HEK293 (cell line): ENCODE measurements at regions not wholly inside any gene's neighbourhood (a gene's known extent, or its start where the extent isn't known, plus 50 kb on each side); places are given as distances from the start of the nearest gene placed in this dataset.

Source experiments
- CTCF ChIA-PET: fragments of 350-600 bp; formaldehyde crosslinking; extraction: SDS; loops from one replicate; lab custom pipeline; 2021; ENCODE audit warnings: antibody characterized with exemption; lab: Yijun Ruan, JAX
- POLR2A ChIA-PET: fragments of 300-600 bp; formaldehyde crosslinking; extraction: SDS; loops from one replicate; lab custom pipeline; 2020; ENCODE audit warnings: antibody characterized with exemption, inconsistent platforms; lab: Yijun Ruan, JAX
- H3K27ac ChIP-seq: fragments of 200-500 bp; sonication (Bioruptor generic); 2 replicates; pipeline ENCODE4 v1.5.1; 2014; ENCODE audit warnings: low read depth, low read length, control low read depth, inconsistent platforms; ENCODE audit errors: extremely low read depth
- H3K36me3 ChIP-seq, 2 experiments: fragments of 200-500 bp in 1 of 2; sonication (Bioruptor generic) in 1 of 2; 1 replicate in 1 of 2; 2 replicates in 1 of 2; pipeline ENCODE4 v1.5.1; 2014 to 2017; ENCODE audit warnings: inconsistent platforms in 2 of 2, low read length in 2 of 2; ENCODE audit not compliant: control insufficient read depth in 2 of 2, insufficient read depth in 1 of 2
- H3K4me1 ChIP-seq: fragments of 200-500 bp; sonication (Bioruptor generic); 2 replicates; pipeline ENCODE4 v1.5.1; 2014; ENCODE audit warnings: mild to moderate bottlenecking, low read length, inconsistent platforms; ENCODE audit not compliant: control insufficient read depth, insufficient read depth
- H3K4me3 ChIP-seq: 2 replicates; pipeline ENCODE4 v1.5.1; 2011; ENCODE audit warnings: low read depth, mild to moderate bottlenecking, control low read depth, low read length, moderate library complexity
- H3K9me3 ChIP-seq: fragments of 200-500 bp; sonication (Bioruptor generic); 2 replicates; pipeline ENCODE4 v1.5.1; 2014; ENCODE audit warnings: low read depth, low read length, inconsistent platforms; ENCODE audit not compliant: control insufficient read depth, insufficient read depth
- FEZF1 ChIP-seq: fragments of 450-650 bp; formaldehyde crosslinking; IDR thresholded peaks from 2 replicates; pipeline ENCODE4 v1.5.1; 2016; ENCODE audit warnings: missing biosample characterization, missing genetic modification characterization
- PBX3 ChIP-seq: sonication (generic); formaldehyde crosslinking; IDR thresholded peaks from 2 replicates; pipeline ENCODE4 v1.8.1; 2022; ENCODE audit warnings: mild to moderate bottlenecking, moderate library complexity, missing genetic modification reagents
- ZBTB21 ChIP-seq: fragments of 450-650 bp; formaldehyde crosslinking; IDR thresholded peaks from 2 replicates; pipeline ENCODE4 v1.5.1; 2017; ENCODE audit warnings: missing biosample characterization, missing genetic modification characterization
- ZNF501 ChIP-seq: fragments of 450-650 bp; formaldehyde crosslinking; IDR thresholded peaks from 2 replicates; pipeline ENCODE4 v1.5.1; 2016; ENCODE audit warnings: missing biosample characterization, missing genetic modification characterization
- ZNF530 ChIP-seq: fragments of 450-650 bp; formaldehyde crosslinking; IDR thresholded peaks from 2 replicates; pipeline ENCODE4 v1.5.1; 2016; ENCODE audit warnings: low read depth, missing biosample characterization, missing genetic modification characterization
- ZNF544 ChIP-seq: fragments of 450-650 bp; formaldehyde crosslinking; IDR thresholded peaks from 2 replicates; pipeline ENCODE4 v1.5.0; 2017; ENCODE audit warnings: missing biosample characterization, missing genetic modification characterization
- ZNF571 ChIP-seq: fragments of 450-650 bp; formaldehyde crosslinking; IDR thresholded peaks from 2 replicates; pipeline ENCODE4 v1.5.0; 2017; ENCODE audit warnings: missing biosample characterization, missing genetic modification characterization
- ZNF585B ChIP-seq: fragments of 450-650 bp; formaldehyde crosslinking; IDR thresholded peaks from 2 replicates; pipeline ENCODE4 v1.5.1; 2016; ENCODE audit warnings: missing biosample characterization, missing genetic modification characterization
- ZNF624 ChIP-seq: fragments of 450-650 bp; formaldehyde crosslinking; IDR thresholded peaks from 2 replicates; pipeline ENCODE4 v1.5.1; 2017; ENCODE audit warnings: missing biosample characterization, missing genetic modification characterization
- ZNF837 ChIP-seq: fragments of 450-650 bp; formaldehyde crosslinking; IDR thresholded peaks from 2 replicates; pipeline ENCODE4 v1.5.1; 2016; ENCODE audit warnings: missing biosample characterization, missing genetic modification characterization
- ZXDB ChIP-seq: fragments of 450-650 bp; formaldehyde crosslinking; IDR thresholded peaks from 2 replicates; pipeline ENCODE4 v1.5.1; 2016; ENCODE audit warnings: missing biosample characterization, missing genetic modification characterization
- TF ChIP-seq, protein P1 (sequence below): fragments of 450-650 bp; formaldehyde crosslinking; IDR thresholded peaks from 2 replicates; pipeline ENCODE4 v1.5.1; 2016; ENCODE audit warnings: missing biosample characterization, missing genetic modification characterization
- TF ChIP-seq, protein P2 (sequence below): fragments of 450-650 bp; formaldehyde crosslinking; IDR thresholded peaks from 2 replicates; pipeline ENCODE4 v1.5.1; 2016; ENCODE audit warnings: missing biosample characterization, missing genetic modification characterization
- TF ChIP-seq, protein P3 (sequence below): fragments of 450-650 bp; formaldehyde crosslinking; IDR thresholded peaks from 2 replicates; pipeline ENCODE4 v1.5.1; 2016; ENCODE audit warnings: missing biosample characterization, missing genetic modification characterization
- TF ChIP-seq, protein P4 (sequence below): fragments of 450-650 bp; formaldehyde crosslinking; IDR thresholded peaks from 2 replicates; pipeline ENCODE4 v1.5.1; 2016; ENCODE audit warnings: missing biosample characterization, missing genetic modification characterization

DNA sequence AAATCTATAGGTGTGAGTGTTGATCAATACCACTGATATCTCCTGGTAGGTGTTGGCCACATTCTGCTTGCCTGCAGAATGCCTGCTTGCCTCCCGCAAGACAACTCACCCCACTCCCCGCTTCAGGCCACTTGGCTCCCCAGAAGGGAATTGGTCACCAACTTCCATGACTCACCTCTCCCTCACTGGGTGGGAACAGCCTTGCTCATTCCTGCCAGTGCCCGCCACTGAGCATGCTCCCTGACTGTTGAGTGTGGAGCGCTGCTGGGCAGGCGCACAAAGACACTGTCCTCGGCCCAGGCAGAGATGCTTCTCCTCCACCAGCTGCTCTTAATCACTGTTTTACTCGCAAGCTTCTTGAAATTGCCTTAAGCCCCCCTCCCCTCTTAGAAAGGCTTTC, 57.3 kb upstream of the PPP2R3A start:
- ChIA-PET CTCF (no interaction called here), POLR2A (no interaction called here)
- TF ChIP-seq ZBTB21 (tag by site-specific recombination) (no peak), ZNF544 (tag by site-specific recombination) (no peak), ZNF530 (tag by site-specific recombination) (no peak), PBX3 (CRISPR knock-in tag) (no peak), FEZF1 (tag by site-specific recombination) (no peak), ZNF571 (tag by site-specific recombination) (no peak), ZXDB (tag by site-specific recombination) (no peak), ZNF837 (tag by site-specific recombination) (no peak), ZNF624 (tag by site-specific recombination) (no peak)
- TF ChIP-seq, protein P1, sequence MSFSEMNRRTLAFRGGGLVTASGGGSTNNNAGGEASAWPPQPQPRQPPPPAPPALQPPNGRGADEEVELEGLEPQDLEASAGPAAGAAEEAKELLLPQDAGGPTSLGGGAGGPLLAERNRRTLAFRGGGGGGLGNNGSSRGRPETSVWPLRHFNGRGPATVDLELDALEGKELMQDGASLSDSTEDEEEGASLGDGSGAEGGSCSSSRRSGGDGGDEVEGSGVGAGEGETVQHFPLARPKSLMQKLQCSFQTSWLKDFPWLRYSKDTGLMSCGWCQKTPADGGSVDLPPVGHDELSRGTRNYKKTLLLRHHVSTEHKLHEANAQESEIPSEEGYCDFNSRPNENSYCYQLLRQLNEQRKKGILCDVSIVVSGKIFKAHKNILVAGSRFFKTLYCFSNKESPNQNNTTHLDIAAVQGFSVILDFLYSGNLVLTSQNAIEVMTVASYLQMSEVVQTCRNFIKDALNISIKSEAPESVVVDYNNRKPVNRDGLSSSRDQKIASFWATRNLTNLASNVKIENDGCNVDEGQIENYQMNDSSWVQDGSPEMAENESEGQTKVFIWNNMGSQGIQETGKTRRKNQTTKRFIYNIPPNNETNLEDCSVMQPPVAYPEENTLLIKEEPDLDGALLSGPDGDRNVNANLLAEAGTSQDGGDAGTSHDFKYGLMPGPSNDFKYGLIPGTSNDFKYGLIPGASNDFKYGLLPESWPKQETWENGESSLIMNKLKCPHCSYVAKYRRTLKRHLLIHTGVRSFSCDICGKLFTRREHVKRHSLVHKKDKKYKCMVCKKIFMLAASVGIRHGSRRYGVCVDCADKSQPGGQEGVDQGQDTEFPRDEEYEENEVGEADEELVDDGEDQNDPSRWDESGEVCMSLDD = no peak
- TF ChIP-seq, protein P2, sequence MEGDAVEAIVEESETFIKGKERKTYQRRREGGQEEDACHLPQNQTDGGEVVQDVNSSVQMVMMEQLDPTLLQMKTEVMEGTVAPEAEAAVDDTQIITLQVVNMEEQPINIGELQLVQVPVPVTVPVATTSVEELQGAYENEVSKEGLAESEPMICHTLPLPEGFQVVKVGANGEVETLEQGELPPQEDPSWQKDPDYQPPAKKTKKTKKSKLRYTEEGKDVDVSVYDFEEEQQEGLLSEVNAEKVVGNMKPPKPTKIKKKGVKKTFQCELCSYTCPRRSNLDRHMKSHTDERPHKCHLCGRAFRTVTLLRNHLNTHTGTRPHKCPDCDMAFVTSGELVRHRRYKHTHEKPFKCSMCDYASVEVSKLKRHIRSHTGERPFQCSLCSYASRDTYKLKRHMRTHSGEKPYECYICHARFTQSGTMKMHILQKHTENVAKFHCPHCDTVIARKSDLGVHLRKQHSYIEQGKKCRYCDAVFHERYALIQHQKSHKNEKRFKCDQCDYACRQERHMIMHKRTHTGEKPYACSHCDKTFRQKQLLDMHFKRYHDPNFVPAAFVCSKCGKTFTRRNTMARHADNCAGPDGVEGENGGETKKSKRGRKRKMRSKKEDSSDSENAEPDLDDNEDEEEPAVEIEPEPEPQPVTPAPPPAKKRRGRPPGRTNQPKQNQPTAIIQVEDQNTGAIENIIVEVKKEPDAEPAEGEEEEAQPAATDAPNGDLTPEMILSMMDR = no peak
- TF ChIP-seq, protein P3, sequence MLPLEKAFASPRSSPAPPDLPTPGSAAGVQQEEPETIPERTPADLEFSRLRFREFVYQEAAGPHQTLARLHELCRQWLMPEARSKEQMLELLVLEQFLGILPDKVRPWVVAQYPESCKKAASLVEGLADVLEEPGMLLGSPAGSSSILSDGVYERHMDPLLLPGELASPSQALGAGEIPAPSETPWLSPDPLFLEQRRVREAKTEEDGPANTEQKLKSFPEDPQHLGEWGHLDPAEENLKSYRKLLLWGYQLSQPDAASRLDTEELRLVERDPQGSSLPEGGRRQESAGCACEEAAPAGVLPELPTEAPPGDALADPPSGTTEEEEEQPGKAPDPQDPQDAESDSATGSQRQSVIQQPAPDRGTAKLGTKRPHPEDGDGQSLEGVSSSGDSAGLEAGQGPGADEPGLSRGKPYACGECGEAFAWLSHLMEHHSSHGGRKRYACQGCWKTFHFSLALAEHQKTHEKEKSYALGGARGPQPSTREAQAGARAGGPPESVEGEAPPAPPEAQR = no peak
- TF ChIP-seq, all 188 proteins: peak for 0
- Histone ChIP-seq H3K36me3 (no peaks in the 10 kb centered on the region), H3K27ac (no peak overlapping the region), H3K4me3 (no peak overlapping the region), H3K9me3 (no peaks in the 10 kb centered on the region), H3K4me1 (no peaks in the 10 kb centered on the region)

DNA sequence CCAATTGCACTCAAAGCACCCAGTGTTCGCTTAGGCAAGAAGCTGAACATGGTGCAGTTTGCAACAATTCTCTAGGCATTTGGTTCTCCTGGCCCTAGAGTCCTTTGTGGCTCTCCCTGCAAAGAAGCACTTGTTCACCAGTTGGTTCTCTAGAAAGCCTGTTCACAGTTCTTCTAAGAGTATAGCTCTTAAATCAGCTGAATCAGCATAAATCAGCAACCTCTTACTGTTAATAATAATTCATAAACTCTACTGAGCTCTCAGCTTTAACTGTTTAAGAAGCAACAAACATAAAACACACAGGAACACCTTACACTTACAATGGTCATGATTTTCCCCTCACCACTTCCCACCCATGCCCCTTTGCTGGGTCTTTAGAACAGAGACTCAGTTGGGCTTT, 56.8 kb upstream of the PPP2R3A start:
- Histone ChIP-seq H3K9me3 (no peaks in the 10 kb centered on the region), H3K36me3 (no peaks in the 10 kb centered on the region), H3K4me1 (no peaks in the 10 kb centered on the region), H3K4me3 (no peak overlapping the region), H3K27ac (no peak overlapping the region)
- ChIA-PET CTCF (no interaction called here), POLR2A (no interaction called here)
- TF ChIP-seq ZNF501 (tag by site-specific recombination) (no peak), ZNF585B (tag by site-specific recombination) (peak; percentile 34)

- H3K4me1 ChIP-seq = no peaks in the 10 kb centered on the region
- H3K4me3 ChIP-seq = no peak overlapping the region
- no peak overlapping the region for H3K27ac ChIP-seq
- H3K9me3 ChIP-seq = no peaks in the 10 kb centered on the region
- CTCF ChIA-PET = no interaction called here
- TF ChIP-seq, protein P4, sequence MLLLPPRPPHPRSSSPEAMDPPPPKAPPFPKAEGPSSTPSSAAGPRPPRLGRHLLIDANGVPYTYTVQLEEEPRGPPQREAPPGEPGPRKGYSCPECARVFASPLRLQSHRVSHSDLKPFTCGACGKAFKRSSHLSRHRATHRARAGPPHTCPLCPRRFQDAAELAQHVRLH (tag by site-specific recombination) = no peak
- TF ChIP-seq PBX3 (CRISPR knock-in tag) = no peak
- TF ChIP-seq, all 188 proteins: peak for 0
- H3K36me3 ChIP-seq = no peaks in the 10 kb centered on the region
- POLR2A ChIA-PET = no interaction called here
Measured at GRCh38 chr3:135911110-135911509, 54.4 kb upstream of the PPP2R3A start.
